ENCODE measurements at regions not wholly inside any gene's neighbourhood (a gene's known extent, or its start where the extent isn't known, plus 50 kb on each side); places are given as distances from the start of the nearest gene placed in this dataset.

DNA sequence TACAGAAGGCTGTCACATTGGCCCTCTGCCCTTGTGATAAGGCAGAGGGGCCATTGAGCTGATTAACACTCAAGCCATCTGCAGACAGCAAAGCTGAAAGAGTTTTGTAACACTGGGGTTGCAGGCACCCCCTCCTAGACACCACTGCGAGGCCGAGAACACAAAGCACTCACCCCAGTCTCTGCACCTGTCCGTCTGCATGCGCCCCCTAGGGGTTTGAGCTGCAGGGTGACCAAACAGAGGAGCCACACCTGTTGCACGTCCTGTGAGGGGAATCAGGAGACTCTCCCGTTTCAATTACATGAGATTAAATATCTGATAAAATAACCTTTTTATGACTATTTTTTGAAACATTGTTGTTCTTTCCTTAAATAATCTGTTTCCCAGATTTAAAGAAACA lies 1180.4 kb downstream of the CDH9 start:
- no peak for TF ChIP-seq NFE2L1 (CRISPR knock-in tag; IDR thresholded peaks at IDR 0.05; ENCODE audit: borderline replicate concordance)
- TF ChIP-seq, protein P1, sequence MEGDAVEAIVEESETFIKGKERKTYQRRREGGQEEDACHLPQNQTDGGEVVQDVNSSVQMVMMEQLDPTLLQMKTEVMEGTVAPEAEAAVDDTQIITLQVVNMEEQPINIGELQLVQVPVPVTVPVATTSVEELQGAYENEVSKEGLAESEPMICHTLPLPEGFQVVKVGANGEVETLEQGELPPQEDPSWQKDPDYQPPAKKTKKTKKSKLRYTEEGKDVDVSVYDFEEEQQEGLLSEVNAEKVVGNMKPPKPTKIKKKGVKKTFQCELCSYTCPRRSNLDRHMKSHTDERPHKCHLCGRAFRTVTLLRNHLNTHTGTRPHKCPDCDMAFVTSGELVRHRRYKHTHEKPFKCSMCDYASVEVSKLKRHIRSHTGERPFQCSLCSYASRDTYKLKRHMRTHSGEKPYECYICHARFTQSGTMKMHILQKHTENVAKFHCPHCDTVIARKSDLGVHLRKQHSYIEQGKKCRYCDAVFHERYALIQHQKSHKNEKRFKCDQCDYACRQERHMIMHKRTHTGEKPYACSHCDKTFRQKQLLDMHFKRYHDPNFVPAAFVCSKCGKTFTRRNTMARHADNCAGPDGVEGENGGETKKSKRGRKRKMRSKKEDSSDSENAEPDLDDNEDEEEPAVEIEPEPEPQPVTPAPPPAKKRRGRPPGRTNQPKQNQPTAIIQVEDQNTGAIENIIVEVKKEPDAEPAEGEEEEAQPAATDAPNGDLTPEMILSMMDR (CRISPR knock-in tag; IDR thresholded peaks at IDR 0.05) = peak; percentile 23; the same call in 1 of the 2 replicates
- TF ChIP-seq PHF20 (CRISPR knock-in tag; IDR thresholded peaks at IDR 0.05) = no peak
- TF ChIP-seq ZNF232 (CRISPR knock-in tag; IDR thresholded peaks at IDR 0.05; ENCODE audit: borderline replicate concordance) = no peak
- TF ChIP-seq NR2F2 (IDR thresholded peaks at IDR 0.05; ENCODE audit: borderline replicate concordance, low read depth) = no peak
- no peak for TF ChIP-seq SMARCE1 (IDR thresholded peaks at IDR 0.05; ENCODE audit: borderline replicate concordance)
- TF ChIP-seq ZKSCAN8 (CRISPR knock-in tag; IDR thresholded peaks at IDR 0.05; ENCODE audit: borderline replicate concordance) = no peak
- TF ChIP-seq, protein P2, sequence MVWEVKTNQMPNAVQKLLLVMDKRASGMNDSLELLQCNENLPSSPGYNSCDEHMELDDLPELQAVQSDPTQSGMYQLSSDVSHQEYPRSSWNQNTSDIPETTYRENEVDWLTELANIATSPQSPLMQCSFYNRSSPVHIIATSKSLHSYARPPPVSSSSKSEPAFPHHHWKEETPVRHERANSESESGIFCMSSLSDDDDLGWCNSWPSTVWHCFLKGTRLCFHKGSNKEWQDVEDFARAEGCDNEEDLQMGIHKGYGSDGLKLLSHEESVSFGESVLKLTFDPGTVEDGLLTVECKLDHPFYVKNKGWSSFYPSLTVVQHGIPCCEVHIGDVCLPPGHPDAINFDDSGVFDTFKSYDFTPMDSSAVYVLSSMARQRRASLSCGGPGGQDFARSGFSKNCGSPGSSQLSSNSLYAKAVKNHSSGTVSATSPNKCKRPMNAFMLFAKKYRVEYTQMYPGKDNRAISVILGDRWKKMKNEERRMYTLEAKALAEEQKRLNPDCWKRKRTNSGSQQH (CRISPR knock-in tag; IDR thresholded peaks at IDR 0.05; ENCODE audit: low read depth) = no peak
- TF ChIP-seq ZNF121 (CRISPR knock-in tag; IDR thresholded peaks at IDR 0.05) = no peak
